GM12878 (cell line): ENCODE measurements at regions not wholly inside any gene's neighbourhood (a gene's known extent, or its start where the extent isn't known, plus 50 kb on each side); places are given as distances from the start of the nearest gene placed in this dataset.

Experiments
- ATAC-seq: fragments of 200-7000 bp; cut with Tn5 transposase; 3 replicates; pipeline ENCODE4 v1.9.1; 2020; ENCODE audit warnings: mild to moderate bottlenecking, moderate library complexity
- BruUV-seq: library from RNA; stranded (reverse); fragments of 400-500 nt; replicated peaks from 2 replicates; lab custom pipeline; 2021; lab: Mats Ljungman, UMichigan
- CTCF ChIA-PET: fragments of 300-600 bp; sonication (Branson Sonifier 250); formaldehyde crosslinking; extraction: SDS; loops from one replicate; lab custom pipeline; 2021; ENCODE audit warnings: inconsistent platforms; lab: Yijun Ruan, JAX
- POLR2A ChIA-PET: fragments of 350-600 bp; formaldehyde crosslinking; extraction: SDS; loops from one replicate; lab custom pipeline; 2021; ENCODE audit warnings: inconsistent platforms; lab: Charles Lee
- RAD21 ChIA-PET: fragments of 300-600 bp; sonication (Branson Sonifier 250); formaldehyde crosslinking; loops from one replicate; lab custom pipeline; 2023; ENCODE audit warnings: antibody characterized with exemption; ENCODE audit not compliant: unreplicated experiment; lab: Charles Lee
- SMC1A ChIA-PET: fragments of 300-600 bp; sonication (Branson Sonifier 250); formaldehyde crosslinking; loops from one replicate; lab custom pipeline; 2023; ENCODE audit not compliant: unreplicated experiment, uncharacterized antibody; lab: Charles Lee
- DNase-seq: peaks from one replicate; pipeline ENCODE4 v3.0.0-alpha.2; 2011; ENCODE audit warnings: low read depth, low spot score
- FAIRE-seq: peaks from 3 replicates; lab custom pipeline; 2011; peaks lifted over from hg19 to GRCh38; lab: Jason Lieb, UNC
- H2AFZ ChIP-seq: 2 replicates; pipeline ENCODE4 v1.6.0; 2011; ENCODE audit warnings: low read depth, low read length, control low read depth; ENCODE audit not compliant: control insufficient read depth
- H3K27ac ChIP-seq: 2 replicates; pipeline ENCODE4 v1.5.1; 2011; ENCODE audit warnings: control low read depth; ENCODE audit not compliant: control insufficient read depth, insufficient read depth
- H3K27me3 ChIP-seq, 2 experiments: replicated peaks in 1 of 2; 2 replicates each; pipeline versions ENCODE4 v1.6.0 to v1.6.1; 2011; ENCODE audit warnings: low read length in 1 of 2; ENCODE audit not compliant: control insufficient read depth in 2 of 2, insufficient read depth in 2 of 2
- H3K36me3 ChIP-seq, 2 experiments: 2 replicates each; pipeline ENCODE4 v1.5.1; 2011; ENCODE audit warnings: low read length in 1 of 2; ENCODE audit not compliant: control insufficient read depth in 2 of 2, insufficient read depth in 2 of 2
- H3K4me1 ChIP-seq: 2 replicates; pipeline ENCODE4 v1.6.1; 2011; ENCODE audit warnings: mild to moderate bottlenecking, low read length, moderate library complexity, mixed read lengths; ENCODE audit not compliant: control insufficient read depth, insufficient read depth
- H3K4me2 ChIP-seq: 2 replicates; pipeline ENCODE4 v1.6.0; 2011; ENCODE audit warnings: control low read depth; ENCODE audit not compliant: control insufficient read depth, insufficient read depth
- H3K4me3 ChIP-seq: fragments of 200-600 bp; sonication (generic); 2 replicates; pipeline ENCODE4 v1.5.1; 2016
- H3K79me2 ChIP-seq: 2 replicates; pipeline ENCODE4 v1.6.0; 2011; ENCODE audit warnings: low read length; ENCODE audit not compliant: control insufficient read depth, insufficient read depth
- H3K9ac ChIP-seq: 2 replicates; pipeline ENCODE4 v1.8.0; 2011; ENCODE audit warnings: low read length, control low read depth, mixed read lengths; ENCODE audit not compliant: control insufficient read depth, insufficient read depth
- H3K9me3 ChIP-seq: replicated peaks from 3 replicates; pipeline ENCODE4 v1.5.1; 2011; ENCODE audit warnings: mild to moderate bottlenecking, low read length; ENCODE audit not compliant: control insufficient read depth, insufficient read depth
- H4K20me1 ChIP-seq: 2 replicates; pipeline ENCODE4 v1.6.0; 2011; ENCODE audit not compliant: control insufficient read depth, insufficient read depth
- ATF7 ChIP-seq: fragments of 450-650 bp; IDR thresholded peaks from 2 replicates; pipeline ENCODE4 v1.6.1; 2016; ENCODE audit warnings: low read depth, mild to moderate bottlenecking
- NFYA ChIP-seq: IDR thresholded peaks from 2 replicates; pipeline ENCODE4 v1.6.1; 2011; ENCODE audit warnings: low read depth, mild to moderate bottlenecking, low read length, improper control_type of control experiment, borderline replicate concordance
- RAD21 ChIP-seq: IDR thresholded peaks from 2 replicates; pipeline ENCODE4 v1.6.1; 2011; ENCODE audit warnings: mild to moderate bottlenecking, low read depth, low read length, moderate library complexity; ENCODE audit not compliant: insufficient read depth
- WGBS: methylation state at CpG from one replicate; pipeline ENCODE4 v1.1.6; 2016; ENCODE audit warnings: low lambda C conversion rate; ENCODE audit not compliant: insufficient replicate concordance, insufficient coverage; ENCODE audit errors: missing lambda C conversion rate; 5-methylcytosine and 5-hydroxymethylcytosine counted together
- in situ Hi-C: fragments of 300-500 bp; cut with MboI; formaldehyde crosslinking; loops from 9 replicates; pipeline ENCODE4 v1.14.3; 2018; ENCODE audit warnings: mixed read lengths
- intact Hi-C: fragments of 100-400 bp; cut with micrococcal nuclease; formaldehyde crosslinking; loops from one replicate; pipeline ENCODE4 v1.14.2; 2022; ENCODE audit not compliant: unreplicated experiment
- TF ChIP-seq, protein P1 (sequence below): IDR thresholded peaks from 2 replicates; pipeline ENCODE4 v1.6.1; 2012; ENCODE audit warnings: low read depth, low read length, improper control_type of control experiment
- TF ChIP-seq, protein P2 (sequence below): fragments of 450-650 bp; IDR thresholded peaks from 2 replicates; pipeline ENCODE4 v1.6.1; 2017; ENCODE audit warnings: mild to moderate bottlenecking, moderate library complexity
- TF ChIP-seq, protein P3 (sequence below): fragments of 450-650 bp; IDR thresholded peaks from 2 replicates; pipeline ENCODE4 v1.6.1; 2017; ENCODE audit warnings: mild to moderate bottlenecking, moderate library complexity

DNA sequence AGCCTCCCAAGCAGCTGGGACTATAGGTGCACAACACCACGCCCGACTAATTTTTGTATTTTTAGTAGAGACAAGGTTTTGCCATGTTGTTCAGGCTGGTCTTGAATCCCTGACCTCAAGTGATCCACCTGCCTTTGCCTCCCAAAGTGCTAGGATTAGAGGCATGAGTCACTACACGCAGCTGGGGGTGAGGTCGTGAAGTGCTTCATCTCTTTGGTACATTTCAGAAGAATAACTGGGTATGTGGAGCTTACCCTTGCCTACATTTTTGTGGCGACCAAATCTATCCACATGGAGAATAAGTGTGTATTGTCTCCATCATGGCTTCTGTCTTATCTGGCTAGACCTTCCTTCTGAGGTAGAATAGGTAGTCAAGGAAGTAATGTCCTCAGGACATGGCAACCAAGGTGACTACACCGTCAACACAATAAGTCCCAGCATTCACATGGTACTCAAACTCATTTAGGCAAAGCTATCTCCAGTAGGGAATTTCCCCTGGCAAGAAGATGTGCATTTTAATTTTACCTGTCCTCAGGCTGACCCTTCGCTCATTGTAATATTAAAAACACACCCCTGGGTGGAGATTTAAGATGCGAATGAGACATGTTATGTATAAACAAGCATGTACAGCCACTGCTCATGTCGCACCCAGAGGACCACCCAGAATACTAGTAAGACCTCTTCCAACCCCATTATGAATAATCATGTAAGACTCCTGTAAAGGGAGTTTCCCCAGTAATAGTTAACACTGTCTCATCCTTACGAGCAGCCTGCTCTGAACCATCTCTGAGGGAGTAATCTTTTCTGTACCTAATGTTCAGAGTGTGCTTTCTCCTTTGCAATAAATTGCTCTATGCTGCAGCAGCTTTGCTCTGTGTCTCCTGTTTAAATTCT is 1173.2 kb downstream of the TAF11L14 start:
- ChIA-PET SMC1A (no interaction called here), CTCF (no interaction called here), RAD21 (no interaction called here), POLR2A (no interaction called here)
- TF ChIP-seq NFYA = no peak
- no peak for TF ChIP-seq RAD21
- H3K4me3 ChIP-seq = no peak overlapping the region
- peak; percentile 34; the same call in 2 of the 3 replicates for ATAC-seq
- no peak overlapping the region for H3K9ac ChIP-seq
- no peak overlapping the region for H2AFZ ChIP-seq
- intact Hi-C loops (no loop called here), in situ Hi-C loops (no loop called here)
- no peaks in the 10 kb centered on the region for H3K27me3 ChIP-seq
- no peak for FAIRE-seq
- H3K36me3 ChIP-seq = no peaks in the 10 kb centered on the region
- no peaks in the 10 kb centered on the region for H3K79me2 ChIP-seq
- WGBS = 40% methylated on average over 10 of the region's 10 CpGs
- H4K20me1 ChIP-seq = no peaks in the 10 kb centered on the region
- H3K4me2 ChIP-seq = no peak overlapping the region
- H3K27ac ChIP-seq = no peak overlapping the region
- DNase-seq = no peak
- no peaks in the 10 kb centered on the region for H3K4me1 ChIP-seq
- BruUV-seq = no TSS peak
- H3K9me3 ChIP-seq = no peaks in the 10 kb centered on the region

DNA sequence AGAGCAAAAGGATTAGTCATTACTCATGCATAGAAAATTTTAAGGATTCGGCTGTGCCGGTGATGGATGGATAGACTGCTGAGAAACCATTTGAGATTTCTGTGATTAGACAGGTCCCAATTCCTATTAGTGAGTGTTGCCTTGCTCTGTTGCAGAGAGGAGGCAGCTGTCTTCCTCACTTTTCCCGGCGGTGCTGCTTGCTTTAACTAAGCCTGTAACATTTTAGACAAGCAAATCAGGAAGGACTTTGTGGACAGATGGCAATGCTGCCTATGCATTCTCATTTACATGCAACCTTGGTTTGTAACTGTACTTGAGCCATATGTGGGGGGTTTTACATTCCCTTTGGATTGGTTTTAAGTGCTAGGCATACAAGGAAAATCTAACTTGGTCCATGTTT is 1176.3 kb downstream of the CDH18 start:
- Histone ChIP-seq H3K79me2 (no peaks in the 10 kb centered on the region), H3K36me3 (no peaks in the 10 kb centered on the region), H3K27ac (no peak overlapping the region), H3K27me3 (no peaks in the 10 kb centered on the region), H3K4me2 (no peak overlapping the region), H3K4me3 (no peak overlapping the region), H3K9me3 (no peaks in the 10 kb centered on the region), H3K9ac (no peak overlapping the region), H4K20me1 (no peaks in the 10 kb centered on the region), H3K4me1 (no peaks in the 10 kb centered on the region), H2AFZ (no peak overlapping the region)
- in situ Hi-C loops = no loop called here
- intact Hi-C loops = no loop called here
- 48% methylated on average over 4 of the region's 4 CpGs for WGBS
- DNase-seq (no peak), ATAC-seq (no peak), FAIRE-seq (no peak)
- CTCF ChIA-PET = no interaction called here
- RAD21 ChIA-PET = no interaction called here
- BruUV-seq = no TSS peak
- POLR2A ChIA-PET = no interaction called here
- SMC1A ChIA-PET = no interaction called here
- TF ChIP-seq ATF7 = no peak
- TF ChIP-seq, protein P1, sequence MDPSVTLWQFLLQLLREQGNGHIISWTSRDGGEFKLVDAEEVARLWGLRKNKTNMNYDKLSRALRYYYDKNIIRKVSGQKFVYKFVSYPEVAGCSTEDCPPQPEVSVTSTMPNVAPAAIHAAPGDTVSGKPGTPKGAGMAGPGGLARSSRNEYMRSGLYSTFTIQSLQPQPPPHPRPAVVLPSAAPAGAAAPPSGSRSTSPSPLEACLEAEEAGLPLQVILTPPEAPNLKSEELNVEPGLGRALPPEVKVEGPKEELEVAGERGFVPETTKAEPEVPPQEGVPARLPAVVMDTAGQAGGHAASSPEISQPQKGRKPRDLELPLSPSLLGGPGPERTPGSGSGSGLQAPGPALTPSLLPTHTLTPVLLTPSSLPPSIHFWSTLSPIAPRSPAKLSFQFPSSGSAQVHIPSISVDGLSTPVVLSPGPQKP = no peak
- TF ChIP-seq, protein P2, sequence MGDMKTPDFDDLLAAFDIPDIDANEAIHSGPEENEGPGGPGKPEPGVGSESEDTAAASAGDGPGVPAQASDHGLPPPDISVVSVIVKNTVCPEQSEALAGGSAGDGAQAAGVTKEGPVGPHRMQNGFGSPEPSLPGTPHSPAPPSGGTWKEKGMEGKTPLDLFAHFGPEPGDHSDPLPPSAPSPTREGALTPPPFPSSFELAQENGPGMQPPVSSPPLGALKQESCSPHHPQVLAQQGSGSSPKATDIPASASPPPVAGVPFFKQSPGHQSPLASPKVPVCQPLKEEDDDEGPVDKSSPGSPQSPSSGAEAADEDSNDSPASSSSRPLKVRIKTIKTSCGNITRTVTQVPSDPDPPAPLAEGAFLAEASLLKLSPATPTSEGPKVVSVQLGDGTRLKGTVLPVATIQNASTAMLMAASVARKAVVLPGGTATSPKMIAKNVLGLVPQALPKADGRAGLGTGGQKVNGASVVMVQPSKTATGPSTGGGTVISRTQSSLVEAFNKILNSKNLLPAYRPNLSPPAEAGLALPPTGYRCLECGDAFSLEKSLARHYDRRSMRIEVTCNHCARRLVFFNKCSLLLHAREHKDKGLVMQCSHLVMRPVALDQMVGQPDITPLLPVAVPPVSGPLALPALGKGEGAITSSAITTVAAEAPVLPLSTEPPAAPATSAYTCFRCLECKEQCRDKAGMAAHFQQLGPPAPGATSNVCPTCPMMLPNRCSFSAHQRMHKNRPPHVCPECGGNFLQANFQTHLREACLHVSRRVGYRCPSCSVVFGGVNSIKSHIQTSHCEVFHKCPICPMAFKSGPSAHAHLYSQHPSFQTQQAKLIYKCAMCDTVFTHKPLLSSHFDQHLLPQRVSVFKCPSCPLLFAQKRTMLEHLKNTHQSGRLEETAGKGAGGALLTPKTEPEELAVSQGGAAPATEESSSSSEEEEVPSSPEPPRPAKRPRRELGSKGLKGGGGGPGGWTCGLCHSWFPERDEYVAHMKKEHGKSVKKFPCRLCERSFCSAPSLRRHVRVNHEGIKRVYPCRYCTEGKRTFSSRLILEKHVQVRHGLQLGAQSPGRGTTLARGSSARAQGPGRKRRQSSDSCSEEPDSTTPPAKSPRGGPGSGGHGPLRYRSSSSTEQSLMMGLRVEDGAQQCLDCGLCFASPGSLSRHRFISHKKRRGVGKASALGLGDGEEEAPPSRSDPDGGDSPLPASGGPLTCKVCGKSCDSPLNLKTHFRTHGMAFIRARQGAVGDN = no peak
- TF ChIP-seq, protein P3, sequence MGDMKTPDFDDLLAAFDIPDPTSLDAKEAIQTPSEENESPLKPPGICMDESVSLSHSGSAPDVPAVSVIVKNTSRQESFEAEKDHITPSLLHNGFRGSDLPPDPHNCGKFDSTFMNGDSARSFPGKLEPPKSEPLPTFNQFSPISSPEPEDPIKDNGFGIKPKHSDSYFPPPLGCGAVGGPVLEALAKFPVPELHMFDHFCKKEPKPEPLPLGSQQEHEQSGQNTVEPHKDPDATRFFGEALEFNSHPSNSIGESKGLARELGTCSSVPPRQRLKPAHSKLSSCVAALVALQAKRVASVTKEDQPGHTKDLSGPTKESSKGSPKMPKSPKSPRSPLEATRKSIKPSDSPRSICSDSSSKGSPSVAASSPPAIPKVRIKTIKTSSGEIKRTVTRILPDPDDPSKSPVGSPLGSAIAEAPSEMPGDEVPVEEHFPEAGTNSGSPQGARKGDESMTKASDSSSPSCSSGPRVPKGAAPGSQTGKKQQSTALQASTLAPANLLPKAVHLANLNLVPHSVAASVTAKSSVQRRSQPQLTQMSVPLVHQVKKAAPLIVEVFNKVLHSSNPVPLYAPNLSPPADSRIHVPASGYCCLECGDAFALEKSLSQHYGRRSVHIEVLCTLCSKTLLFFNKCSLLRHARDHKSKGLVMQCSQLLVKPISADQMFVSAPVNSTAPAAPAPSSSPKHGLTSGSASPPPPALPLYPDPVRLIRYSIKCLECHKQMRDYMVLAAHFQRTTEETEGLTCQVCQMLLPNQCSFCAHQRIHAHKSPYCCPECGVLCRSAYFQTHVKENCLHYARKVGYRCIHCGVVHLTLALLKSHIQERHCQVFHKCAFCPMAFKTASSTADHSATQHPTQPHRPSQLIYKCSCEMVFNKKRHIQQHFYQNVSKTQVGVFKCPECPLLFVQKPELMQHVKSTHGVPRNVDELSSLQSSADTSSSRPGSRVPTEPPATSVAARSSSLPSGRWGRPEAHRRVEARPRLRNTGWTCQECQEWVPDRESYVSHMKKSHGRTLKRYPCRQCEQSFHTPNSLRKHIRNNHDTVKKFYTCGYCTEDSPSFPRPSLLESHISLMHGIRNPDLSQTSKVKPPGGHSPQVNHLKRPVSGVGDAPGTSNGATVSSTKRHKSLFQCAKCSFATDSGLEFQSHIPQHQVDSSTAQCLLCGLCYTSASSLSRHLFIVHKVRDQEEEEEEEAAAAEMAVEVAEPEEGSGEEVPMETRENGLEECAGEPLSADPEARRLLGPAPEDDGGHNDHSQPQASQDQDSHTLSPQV = no peak
